GM18868 (cell line): ENCODE measurements at regions not wholly inside any gene's neighbourhood (a gene's known extent, or its start where the extent isn't known, plus 50 kb on each side); places are given as distances from the start of the nearest gene placed in this dataset.

Source experiments
- ATAC-seq: cut with Tn5 transposase; IDR thresholded peaks from one replicate; pipeline ENCODE4 v1.9.1; 2021; ENCODE audit warnings: mild to moderate bottlenecking, moderate library complexity; ENCODE audit not compliant: unreplicated experiment

DNA sequence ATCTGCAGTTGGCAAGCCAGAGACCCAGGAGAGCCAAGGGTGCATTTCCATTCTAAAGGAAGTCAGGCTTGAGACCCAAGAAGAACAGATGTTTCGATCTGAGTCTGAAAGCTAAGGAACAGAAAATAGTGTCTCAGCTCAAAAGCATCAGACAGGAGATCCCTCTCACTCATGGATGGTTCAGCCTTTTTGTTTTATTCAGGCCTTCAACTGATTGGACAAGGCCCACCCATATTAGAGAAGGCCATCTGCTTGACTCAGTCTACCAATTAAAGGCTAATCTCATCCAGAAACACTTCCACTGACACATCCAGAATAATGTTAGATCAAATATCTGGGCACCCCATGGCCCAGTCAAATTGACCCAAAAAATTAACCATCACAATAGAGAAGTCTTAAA, 255.0 kb downstream of the TXNL1 start:
- no peak for ATAC-seq

DNA sequence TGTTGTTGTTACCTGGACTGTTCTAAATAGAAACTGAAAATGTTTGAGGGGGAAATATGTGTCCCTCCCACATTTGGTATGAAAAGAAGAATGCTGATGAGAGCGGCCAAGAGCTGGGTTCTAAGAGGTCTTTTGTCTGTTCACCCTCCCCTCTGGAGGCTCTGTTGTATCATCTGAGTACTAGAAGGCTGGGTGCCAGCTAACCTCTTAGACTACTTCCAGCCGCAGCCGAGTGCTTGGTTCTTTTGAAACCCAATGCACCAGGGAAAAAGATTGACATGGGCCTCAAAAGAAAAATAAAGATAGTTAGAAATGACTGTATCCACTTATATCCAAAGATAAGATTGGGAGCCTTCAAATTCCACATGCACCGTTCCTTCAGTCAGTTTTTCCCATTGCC, 255.9 kb downstream of the TXNL1 start:
- no peak for ATAC-seq

DNA sequence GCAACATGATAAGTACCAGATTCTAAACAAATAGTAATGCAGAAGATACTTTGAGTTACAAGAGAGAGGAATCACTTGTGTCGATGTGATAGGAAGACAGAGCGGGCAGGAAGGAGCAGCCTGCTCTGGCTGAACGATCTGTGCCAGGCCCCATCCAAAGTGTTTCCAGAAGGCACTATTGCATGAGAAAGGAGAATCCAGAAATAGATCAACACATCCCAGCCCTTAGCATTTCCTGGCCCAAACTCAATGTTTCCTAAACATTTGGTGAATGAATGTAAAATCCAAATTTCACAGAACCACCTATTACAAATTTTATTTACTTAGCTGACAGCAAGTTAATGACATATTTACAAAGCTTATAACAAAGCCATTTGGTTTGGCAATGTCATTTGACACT, 257.2 kb downstream of the TXNL1 start:
- ATAC-seq: no peak

DNA sequence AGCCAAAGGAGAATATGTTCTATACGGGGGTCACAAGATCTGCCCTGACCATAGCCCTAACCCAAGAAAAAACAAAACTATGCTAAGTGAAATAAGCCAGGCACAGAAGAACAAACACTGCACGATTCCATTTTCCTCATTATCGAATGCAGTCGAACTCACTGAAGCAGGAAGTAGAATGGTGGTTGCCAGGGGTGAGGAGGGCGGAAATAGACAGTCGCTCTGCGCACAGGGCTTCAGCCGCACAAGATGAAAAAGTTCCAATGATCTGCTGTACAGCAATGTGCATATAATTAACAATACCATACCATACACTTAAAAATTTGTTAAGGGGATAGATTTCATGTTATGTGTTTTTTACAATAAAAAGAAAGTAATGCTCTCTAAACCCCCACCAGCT, 257.7 kb downstream of the TXNL1 start:
- ATAC-seq: no peak

DNA sequence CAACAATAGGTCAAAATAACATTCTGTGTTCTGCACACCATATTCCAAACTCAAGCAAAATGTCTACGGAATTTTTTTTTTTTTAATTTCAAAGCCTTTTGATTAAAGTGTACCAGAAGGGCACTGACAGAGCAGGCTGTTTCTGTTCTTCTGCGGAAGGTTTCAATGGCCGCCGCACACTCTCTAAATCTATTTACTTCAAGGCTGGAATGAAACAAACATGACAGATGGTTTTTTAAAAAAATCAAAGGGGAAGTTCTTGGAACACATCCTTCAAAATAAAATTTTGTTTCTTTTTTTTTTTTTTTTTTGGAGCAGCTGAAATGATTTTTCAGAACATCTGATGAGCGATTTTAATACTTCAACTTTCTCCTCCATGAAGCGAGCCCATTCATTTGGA, 259.1 kb downstream of the TXNL1 start:
- ATAC-seq: no peak

DNA sequence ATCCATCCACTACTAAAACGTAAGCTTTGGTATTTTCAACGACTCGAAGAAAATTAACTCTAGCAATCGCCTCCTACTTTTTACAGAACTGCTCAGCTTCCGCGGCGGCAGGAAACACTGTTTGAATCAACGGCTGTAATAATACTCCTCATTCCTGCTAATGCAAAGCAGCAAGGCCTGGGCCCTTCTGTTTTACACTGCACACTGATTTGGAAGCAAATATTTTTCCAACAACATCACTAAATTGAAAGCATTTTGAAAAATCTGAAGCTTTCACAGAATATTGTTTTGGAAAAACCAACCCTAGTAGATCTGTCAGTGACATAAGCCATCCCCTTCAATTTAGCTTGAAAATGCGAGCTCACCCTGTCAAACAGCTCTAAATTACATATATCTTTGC, 261.2 kb downstream of the TXNL1 start:
- no peak for ATAC-seq

DNA sequence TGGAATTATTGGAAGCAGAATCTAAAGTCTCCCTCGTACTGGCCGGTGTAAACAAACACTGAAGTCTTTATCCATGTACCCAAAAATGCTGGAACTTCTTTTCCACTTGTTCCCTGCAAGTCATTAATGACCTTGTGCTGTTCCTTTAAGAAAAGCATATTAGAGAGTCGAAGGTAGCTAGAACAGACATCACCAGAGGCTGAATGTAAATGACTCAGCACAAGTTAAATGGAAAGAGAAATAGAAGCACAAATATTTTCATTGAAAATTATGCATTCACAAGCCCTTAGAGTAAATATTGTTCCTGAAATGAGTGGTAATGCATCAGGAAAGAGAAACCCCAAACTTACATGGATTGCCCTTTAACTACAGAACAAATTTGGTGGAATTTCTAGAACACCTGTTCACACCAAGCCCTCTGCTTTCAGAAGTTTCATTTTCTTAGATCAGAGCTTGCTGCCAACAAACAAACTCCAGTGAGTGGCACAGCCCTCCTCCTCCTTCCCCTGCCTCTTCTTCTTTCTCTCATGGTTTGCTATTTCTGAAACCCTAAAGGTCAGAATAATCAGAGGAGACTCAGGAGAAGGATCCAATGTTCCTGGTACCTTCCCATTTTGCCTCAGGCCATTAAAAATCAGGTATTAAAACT, 264.3 kb downstream of the TXNL1 start:
- no peak for ATAC-seq

DNA sequence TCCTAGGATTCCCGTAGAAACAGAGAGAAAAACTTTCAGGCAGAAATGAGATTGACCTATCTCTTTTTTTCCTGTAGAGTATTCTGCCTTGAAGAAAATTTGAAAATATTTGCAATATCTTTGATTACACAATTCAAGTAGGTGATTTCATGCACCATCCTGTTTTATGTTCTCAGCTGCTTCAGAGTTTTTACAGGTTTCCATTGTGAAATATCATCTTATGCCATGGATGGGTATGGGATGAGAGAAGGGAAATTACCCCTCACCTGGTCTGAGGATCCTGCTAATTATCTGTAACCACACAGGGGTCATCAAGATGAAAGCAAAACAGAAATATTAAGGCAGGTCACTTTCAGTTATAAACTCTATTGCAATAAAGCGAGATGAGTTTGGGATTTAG, 264.8 kb downstream of the TXNL1 start:
- no peak for ATAC-seq

DNA sequence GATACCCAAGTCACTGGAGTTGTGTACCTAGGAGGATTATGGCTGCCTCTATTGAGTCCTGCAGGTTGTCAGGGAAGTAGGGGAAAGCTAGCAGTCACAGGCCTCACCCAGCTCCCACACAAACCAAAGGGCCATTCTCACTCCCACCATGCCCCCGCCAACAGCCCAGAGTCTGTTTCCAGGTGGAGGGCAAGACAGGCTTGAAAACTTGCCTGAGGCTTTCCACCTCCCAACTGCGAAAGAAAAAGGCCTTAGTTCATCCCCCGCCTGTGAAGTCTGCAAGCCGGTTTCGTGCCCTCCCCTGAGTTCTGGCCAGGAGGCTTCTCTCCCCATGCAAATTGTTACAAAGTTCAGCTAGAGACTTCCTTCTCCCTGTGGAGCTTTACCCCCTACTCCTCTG, 270.3 kb downstream of the TXNL1 start:
- ATAC-seq: no peak

DNA sequence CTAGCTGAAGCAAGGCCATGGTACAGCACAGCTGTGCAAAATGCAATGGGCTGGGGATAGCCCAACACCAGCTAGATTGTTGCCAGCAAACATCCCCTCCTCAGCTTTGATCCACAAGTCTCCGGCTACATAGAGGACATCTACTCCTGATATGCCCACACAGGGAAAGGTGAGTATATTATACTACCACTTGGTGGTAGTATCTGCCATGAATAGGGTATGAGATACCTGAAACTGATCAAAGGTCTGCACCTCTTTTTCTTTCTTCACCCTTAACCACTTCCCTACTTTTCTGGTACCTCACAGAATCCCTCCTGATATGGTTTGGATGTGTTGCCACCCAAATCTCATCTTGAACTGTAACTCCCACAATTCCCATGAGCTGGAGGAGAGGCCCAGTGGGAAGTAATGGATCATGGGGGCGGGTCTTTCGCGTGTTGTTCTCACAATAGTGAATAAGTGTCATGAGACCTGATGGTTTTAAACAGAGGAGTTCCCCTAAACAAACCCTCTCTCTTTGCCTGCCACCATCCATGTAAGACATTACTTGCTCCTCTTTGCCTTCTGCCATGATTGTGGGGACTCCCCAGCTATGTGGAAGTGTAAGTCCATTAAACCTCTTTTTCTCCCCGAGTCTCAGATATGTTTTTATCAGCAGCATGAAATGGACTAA, 279.6 kb downstream of the TXNL1 start:
- no peak for ATAC-seq

DNA sequence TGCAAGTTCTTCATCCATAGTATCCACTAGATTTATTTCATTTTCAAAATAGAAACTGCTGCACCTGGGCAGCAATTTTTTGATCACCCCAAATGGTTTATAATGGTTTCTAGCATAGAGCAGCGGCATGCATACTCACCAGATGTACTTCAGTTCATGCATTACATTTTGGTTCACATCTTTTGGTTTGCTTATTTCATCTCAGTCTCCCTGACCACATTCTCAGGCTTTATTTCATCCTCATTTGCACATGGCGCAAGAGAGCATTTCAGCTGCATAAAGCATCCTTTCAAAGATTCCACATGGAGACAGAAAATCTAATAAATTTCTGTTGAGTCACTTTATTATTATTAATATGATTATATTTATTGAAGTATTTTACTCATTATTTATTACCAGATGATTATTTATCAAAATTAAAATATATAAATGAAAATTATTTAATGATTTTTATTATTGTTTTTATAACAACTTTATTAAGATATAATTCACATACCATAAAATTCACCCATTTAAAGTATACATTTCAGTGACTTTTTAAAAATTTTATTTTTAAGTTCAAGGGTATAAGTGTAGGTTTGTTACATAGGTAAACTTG, 284.6 kb downstream of the TXNL1 start:
- no peak for ATAC-seq

DNA sequence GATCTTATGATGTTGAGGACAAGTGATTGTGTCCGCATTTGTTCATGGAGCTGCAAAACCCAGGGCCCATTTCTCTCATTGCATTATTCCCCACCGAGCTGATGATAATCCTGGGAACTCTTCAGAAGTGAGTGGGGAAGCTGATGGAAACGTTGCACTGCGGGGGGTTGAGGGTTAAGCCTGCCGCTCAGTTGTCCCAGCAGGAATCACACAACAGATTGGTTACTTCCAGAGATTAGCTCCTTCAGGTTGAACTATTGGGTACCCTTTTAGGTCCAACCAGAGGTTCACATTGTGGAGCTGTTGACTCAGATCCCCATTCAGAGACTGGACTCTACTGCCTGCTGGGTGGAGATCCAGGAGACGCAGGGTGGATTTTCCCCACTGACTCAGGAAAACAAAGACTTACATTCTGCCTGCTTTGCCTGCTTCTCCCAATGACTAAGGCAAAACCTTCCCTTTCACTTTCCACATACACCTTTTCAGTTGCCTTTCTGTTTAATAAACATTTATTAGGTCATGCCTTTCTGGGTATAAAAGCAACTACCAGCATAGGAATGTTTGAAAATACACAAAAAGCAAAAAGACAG, 286.4 kb downstream of the TXNL1 start:
- ATAC-seq: no peak

DNA sequence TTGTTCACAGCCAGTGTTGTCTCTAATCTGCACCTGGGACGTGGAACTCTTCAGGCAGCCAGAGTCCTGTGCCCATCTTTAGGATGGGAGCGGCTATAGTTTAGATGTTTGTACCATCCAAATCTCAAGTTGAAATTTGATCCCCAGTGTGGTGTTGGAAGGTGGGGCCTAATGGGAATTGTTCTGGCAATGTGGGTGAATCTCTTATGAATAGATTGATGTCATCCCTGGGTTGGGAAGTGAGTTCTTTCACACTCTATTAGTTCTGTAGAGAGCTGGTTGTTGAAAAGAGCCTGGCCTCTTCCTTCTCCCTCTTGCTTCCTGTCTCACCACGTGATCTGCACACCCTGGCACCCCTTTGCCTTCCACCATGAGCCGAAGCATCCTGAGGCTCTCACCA, 300.9 kb downstream of the TXNL1 start:
- ATAC-seq: no peak

DNA sequence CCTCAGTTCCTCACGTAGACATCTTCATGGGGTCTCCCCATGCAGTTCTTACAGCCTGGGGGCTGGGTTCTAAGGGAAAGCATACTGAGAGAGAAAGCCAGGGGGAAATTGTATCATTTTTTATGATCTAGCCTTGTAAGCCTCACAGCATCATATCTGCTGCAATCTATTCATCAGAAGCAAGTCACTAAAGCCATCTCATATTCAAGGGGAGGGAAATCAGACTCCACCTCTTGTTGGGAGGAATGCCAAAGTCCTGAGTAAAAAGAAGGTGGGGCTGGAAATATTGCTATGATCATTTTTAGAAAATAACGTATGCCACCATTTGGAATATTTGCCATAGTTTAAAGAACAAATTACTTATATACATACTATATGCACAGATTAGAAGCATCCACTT, 304.6 kb downstream of the TXNL1 start:
- no peak for ATAC-seq

DNA sequence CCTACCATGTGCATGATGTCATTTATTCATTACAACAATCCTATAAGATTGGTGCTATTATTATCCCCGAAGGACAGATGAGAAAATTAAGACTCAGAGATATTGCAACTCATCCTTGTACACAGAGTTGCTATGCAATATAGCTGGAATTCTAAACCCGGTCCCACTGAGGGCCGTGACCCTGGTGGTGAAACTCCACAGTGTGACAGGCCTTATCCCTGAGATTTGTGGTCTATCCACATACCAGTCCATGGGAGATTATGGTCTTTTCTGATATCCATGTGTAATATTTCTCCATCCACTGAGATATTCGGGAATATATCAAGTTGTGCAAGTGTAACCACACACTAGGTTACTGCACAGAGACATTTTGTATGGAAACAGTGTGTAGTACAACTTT, 305.2 kb downstream of the TXNL1 start:
- ATAC-seq: no peak

DNA sequence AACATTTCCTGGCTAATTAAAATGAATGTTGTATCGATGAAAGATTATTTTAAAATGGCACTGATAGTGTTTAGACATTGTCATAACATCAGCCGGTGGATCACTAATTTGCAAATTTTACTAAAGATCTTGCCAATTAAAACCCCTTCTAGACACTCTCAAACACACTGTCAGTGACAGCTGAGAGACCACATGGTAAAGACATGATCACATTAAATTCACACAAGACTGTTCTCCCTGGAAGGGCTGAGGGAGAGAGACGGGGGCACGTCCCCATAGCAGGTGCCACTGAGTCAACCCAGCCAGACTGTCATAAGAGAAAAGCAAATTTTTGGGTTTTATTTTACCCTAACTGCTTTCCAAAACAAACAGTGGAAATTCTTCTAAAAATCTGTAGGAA, 306.0 kb downstream of the TXNL1 start:
- ATAC-seq: no peak

DNA sequence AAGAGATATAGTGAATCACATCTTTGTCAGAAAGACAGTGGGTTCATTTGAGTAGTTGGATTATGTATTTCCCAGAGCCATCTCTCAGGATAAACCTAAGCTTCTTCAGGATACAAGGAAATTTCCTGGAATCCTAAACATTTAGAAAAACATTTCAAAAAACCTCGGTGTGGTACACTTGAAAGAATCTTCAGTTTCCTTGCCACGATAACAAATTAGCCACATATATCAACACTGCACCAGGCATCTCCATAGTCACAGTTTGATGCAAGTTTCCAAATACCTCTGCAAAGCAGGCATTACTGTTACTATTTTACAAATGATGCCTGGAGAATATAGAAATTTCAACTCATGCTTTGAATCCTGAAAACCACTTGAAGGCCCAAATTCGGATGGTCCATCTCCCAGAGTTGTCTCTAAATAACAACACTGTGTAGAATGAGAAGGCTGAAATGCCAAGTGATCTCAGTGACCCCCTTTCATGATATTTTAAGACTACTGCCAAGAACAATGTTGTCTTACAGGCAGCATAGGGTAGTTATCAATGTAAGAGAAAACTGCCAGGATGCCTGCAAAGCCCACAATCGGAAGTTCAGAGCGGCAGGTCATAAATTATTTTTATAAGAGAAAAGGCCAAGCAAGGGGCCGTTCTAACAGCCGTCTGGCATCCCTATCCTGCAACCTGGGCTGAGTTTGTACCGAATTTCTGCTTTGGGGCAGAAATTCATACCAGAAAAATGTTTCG, 307.9 kb downstream of the TXNL1 start:
- no peak for ATAC-seq

DNA sequence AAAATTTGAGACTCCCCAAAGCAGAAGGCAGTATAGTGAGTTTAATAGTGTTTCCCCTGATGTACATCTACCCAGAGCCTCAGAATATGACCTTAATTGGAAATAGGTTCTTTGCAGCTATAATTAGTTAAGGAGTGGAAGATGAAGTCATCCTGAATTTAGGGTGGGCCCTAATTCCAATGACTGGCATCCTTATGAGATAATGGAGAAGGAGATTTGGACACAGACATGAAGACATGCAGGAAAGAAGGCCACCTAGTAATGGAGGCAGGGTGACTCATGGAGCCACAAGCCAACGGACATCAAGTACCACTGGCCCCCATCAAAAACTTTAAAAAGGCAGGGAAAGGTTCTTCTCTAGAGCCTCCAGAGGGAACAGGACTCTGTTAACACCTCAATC, 308.9 kb downstream of the TXNL1 start:
- no peak for ATAC-seq

DNA sequence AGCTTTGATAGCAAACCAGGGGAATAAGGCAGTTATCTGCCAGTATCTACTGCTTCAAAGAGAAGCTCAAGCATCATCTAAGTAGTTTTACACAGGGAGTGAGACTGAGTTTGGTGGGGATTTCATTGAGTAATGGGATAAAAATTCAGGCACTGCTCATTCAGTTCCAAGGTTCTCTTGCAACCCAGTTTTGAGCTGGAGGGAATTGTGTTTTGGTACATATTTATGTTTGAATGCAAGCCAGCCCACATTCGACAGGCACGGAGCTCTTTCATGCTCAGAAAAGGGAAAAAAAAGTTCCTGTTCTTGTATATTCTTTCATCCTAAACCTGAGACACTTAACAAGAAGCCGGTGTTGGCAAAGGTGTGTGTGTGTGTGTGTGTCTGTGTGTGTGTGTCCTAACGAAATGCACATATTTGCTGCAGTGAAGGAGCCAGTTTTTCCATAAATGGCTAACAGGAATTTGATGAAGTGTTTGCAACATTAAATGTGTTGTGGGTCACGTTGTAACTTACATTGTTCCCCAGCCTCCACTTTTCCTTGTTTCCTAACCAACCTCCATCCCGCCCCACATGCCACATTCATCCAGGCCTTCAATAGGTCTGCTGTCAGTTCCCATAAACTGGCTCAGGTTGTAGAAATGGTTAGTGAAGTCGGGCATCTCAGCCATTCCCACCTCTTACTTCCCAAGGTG, 311.1 kb downstream of the TXNL1 start:
- no peak for ATAC-seq

DNA sequence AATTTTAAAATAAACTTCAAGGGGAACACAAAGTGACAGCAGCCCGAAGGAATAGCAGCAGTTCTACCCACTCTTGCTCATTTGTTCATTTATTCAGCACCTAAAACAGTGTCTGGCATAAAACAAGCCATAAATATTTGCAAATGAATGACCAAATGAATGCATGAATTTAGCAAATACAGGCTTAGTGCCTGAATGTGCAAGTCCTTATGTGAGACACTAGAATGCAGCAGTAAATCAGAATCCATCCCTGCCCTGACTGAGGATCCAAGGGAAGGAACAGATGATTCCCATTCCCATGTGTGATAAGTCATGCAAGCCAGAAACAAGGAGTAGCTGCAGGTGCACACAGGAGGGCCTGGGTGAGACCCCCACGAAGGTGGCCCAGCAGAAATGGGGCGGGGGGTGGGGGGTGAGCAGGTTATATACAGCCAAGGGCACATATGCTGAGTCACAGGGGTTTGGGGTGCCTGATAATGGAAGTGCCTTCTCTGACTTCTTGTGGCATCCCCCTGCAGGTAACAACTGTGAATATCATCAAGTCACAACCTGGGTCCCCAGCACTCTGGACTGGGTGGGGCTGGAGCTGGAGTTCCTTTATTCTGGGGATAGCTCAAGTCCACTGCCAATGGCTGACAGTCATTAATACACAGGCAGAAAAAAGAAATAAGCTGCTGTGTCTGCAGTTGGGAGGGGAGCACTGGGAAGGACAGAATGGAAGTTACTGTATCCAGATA, 311.9 kb downstream of the TXNL1 start:
- ATAC-seq: no peak
